GM21381 (cell line): ENCODE measurements at regions not wholly inside any gene's neighbourhood (a gene's known extent, or its start where the extent isn't known, plus 50 kb on each side); places are given as distances from the start of the nearest gene placed in this dataset.
A peak's percentile ranks its signal among the peaks of the same experiment; 100 is the strongest.
"Not testable (repeated sequence)": the region's sequence is repeated elsewhere in the genome, so short reads cannot be mapped to it uniquely, and the experiment has no call there.

Experiments used
- ATAC-seq: cut with Tn5 transposase; IDR thresholded peaks from one replicate; pipeline ENCODE4 v1.9.1; 2021; ENCODE audit warnings: mild to moderate bottlenecking, moderate library complexity; ENCODE audit not compliant: unreplicated experiment

DNA sequence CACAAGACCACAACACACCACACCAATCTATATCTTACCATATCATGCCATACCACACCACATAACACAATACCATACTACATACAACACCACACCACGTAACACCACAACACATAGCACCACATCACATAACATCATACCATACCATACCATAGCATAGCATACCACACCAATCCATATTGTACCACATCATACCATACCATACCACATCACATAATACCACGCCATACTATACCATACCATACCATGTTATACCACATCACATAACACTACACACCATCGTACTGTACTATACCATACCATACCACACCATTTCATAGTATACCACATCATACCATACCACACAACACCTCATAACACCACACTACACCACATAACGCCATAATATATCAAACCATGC, 335.2 kb upstream of the VWC2 start:
- no peak for ATAC-seq

DNA sequence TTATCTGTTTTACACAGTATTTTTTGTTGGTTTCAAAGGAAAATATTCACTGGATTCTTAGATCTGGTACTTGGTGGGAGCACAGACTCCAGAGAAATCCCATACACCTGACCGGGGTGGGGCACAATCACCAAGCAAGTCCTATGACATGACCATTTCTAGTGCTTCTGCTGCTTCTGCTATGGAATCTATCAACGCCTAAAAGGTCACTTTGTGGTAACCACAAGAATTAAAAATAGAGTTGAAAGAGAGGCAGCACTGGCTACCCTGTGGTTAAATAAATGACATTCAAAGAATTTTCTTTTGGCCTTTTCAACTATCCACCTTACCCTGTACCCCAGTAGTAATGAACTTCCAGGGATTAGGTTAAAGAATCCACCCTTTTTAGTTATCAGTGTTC, 329.9 kb upstream of the VWC2 start:
- ATAC-seq = no peak

DNA sequence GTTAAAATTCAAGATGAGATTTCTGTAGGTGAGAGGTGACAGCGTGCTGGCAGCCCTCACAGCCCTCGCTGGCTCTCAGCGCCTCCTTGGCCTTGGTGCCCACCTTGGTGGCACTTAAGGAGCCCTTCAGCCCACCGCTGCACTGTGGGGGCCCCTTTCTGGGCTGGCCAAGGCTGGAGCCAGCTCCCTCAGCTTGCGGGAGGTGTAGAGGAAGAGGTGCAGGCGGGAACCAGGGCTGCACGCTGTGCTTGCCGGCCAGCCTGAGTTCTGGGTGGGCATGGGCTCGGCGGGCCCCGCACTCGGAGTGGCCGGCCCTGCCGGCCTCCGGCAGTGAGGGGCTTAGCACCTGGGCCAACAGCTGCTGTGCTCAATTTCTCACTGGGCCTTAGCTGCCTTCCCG, 320.0 kb upstream of the VWC2 start:
- no peak for ATAC-seq

DNA sequence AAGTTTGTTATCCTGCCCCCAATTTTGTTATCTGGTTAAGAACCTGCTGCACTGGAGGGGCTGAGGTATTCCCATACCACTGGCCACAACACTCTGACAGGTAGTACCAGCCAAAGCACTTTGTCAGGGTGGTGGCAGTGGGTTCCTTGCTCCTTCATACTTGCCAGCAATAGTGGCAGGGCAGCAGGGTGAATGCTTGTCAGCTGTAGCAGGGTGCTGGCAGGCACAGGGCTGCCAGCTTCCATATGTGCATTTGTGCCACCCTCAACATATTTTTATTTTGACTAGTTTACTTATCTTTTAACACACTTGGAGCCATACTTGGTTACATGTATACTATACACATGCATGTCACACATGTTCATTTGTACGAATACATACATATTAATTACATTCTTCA, 294.0 kb upstream of the VWC2 start:
- ATAC-seq = no peak

DNA sequence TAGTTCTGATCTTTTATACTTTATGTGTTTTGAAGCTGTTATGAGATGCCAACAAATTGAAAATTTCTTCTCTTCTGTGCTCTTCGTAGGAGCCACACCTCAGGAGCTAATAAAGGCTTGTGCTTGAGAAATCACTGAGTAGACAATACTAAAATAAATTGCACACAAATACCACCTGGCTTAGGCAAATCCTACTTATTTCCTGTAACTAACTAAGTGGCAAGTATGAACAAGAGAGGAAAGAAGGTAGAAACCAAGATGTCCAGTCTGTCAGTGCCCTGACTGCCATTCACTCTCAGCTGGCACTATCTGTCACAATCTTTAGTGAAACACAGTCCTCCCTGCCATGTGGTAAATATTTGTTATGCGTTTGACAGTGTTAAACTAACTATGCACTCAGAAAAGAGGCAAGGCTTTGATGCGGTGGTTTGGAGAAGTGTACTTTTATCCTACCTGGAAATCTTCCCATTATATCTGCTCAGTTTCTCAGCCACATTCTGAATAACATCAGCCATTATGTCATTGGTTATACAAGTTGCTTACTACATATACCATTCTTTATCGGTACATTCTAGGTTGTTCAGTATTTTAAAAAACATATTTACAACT, 293.4 kb upstream of the VWC2 start:
- no peak for ATAC-seq

DNA sequence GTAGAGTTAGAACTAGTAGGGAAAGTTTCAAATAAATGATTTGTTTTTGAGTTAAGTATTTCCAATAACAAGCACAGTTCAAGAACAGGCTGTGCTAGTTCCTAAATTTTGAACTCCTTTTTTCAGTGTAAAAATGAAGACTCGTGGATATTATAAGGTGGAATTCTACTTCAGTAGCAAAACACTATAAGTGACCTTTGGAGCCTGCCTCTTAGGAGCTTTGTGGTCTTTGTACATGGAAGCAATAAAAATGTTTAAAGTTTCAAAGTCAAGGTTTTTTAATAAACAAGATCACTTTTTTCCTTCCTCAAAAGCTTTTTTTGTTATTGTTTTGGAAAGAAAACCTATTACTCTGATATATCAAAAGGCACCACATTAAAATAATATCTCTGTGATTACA, 292.4 kb upstream of the VWC2 start:
- ATAC-seq = no peak

DNA sequence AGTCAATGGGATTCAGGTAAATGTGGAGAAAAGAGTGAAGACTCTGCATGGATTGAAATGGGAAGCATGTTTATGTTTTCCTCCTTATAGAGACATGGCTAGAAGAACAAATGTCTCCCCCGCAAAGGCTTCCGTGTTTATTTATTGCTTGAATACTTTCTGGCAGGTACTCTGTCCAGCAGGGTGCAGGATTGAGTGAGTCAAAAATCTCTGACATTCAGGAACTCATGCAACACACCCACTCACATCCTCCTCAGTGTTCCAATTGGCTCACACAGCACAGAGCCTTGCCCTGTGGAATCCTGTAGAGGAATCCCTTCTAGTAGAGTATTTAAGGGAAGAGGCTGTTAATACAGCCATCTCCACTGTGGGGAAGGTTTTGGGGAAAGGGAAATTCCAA, 290.3 kb upstream of the VWC2 start:
- no peak for ATAC-seq

DNA sequence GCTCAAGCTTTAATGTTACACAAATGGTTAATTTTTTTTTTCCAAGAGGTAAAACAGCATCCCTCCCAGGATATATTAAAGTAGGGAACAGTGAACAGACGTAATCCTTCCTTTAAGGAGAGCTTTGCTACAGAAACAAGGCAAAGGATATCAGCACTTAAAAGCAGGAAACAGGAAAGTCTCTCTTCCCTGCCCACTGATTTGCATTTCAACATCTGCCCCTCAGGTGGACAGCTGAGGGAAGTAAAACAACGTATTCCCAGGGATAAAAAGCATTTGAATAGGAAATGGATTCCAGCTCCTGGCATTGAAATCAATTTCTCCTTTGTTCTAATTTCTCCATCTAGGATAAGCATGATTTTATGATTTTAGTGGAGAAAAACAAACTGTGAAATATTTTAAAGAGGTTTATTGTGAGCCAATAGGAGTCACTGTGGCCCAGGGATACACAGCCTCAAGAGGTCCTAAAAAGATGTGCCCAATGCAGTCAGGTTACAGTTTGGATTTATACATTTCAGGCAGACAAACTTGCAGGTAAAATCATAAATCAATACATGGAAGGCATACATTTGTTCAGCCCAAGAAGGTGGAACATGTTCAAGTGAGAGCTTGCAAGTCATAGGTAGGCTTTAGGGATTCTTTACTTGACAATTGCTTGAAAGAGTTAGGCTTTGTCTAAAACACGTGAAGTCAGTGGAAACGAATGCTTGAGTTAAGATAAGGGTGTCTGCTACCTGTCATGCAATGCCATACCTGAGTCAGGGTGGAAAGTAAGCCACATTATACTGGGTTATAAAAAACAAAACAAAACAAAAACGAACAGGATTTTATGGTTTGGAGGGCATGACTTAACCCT, 286.2 kb upstream of the VWC2 start:
- no peak for ATAC-seq

DNA sequence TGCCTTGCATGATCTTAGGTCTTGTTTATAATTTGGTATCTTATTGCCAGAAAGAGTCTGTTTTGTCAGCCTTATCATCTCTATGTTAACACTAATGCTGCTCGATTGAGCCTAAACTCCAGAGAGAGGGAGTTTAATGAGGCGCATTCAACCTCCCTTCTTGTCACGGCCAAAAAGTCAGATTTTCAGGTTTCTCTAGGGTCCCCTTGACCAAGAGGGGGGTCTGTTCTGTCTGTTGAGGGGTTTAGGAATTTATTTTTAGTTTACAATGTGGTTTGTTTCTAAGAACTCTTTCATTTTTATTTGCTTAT, 285.7 kb upstream of the VWC2 start:
- ATAC-seq = no peak

DNA sequence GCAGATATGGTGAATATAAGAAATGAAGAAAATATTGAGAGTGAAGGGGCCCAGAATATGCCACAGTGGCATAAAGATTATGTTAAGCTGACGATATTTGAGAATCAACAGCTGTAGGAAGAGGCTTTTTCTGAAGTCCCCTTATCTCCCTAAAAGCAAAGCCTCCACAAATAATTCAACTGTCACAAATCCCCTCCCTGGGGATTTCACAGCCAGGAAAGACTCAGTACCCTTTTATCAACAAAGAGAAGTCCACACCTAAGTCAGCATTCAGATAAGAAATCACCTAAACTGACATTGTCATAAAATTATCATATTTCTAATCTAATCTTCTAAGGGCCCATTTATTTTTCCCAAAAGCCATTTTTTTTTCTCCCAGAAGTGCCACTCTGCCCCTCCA, 284.9 kb upstream of the VWC2 start:
- ATAC-seq = no peak

DNA sequence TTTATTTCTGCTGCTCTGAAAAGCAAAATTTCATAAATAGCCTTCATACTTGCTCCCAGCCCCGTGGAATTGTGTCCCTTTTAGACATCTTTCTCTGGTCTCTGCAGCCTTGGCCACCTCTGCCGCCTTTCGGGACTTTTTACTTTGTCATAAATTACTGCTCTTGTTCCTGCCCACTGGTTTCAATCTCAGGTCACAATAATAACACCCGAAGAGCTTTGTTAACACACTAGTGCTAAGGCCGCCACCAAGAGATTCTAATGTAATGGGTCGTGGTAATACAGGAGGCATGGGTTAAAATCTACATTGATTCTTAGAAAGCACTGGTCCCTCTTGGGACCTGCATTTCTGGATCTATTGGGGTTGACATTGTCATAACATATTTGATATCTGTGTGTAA, 276.0 kb upstream of the VWC2 start:
- no peak for ATAC-seq

DNA sequence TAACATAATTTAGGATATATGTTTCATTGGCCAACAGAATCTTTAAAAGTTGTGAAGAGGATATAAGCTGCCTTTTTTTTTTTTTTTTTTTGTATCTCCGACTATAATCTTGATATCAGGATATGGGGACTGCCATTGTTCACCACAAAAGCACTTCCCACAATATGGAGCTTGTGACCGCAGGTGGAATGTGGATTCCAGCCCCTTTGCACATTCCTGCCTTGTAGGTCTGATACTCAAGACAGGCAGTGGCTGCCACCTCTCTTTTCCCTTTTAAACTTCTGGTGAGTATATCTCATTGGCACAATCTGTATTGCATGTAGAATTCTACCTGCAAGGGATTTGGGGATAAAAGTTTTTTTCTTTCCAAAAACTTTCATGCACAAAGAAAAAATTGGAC, 272.7 kb upstream of the VWC2 start:
- ATAC-seq = no peak

DNA sequence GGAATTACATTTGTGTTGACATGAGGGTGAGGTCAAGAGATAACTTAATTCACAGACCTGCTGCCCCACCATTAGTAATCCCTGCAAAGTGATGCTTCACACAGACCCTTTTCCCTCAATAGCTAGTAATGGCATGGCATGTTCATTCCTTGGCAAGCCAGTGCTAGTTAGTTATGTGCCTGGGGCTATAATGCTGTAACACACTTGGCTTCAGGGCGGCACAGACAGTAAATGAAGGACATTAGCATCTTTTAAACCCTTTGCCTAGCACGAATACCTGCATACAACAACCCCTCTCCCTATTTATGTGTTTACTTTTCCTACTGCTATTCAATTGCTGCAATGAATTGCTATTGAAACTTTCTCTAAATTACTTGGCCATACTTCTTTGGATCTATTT, 266.2 kb upstream of the VWC2 start:
- ATAC-seq = not testable (repeated sequence)

DNA sequence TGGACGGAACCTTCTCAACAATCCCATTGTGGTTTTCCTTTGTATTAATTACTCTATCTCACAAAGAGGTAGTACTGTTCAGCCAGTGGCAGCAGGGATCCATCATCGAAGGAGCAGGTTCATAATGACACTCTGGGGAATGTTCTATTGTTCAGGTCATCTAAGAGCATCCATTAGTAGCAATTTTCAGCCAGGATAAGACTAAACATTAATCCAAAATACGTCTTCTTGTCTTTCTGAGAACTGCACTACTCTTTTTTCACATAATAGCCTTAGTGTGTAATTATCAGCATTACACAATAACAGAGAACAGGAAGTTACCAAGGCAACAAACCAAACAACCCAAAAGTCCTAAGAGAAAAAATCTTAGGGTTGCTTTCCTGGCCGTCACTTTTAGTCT, 259.5 kb upstream of the VWC2 start:
- no peak for ATAC-seq

DNA sequence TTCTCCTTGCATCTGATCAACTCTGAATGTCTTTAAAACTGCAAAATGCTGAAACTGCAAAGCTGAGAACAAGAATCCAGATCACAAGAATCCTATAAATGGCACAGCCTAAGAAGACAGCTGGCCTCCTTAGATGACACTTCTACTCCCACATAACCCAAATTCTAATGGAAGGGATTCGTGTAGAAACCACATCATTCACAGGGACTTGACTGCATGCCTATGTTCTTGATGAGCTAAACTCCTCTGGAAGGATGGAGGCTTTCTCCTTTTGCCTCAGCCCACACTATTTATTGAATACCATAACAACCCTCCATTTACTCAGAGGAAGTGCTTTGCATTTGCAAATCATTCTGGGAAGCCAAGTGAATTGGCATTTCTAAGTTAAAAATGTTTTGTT, 252.5 kb upstream of the VWC2 start:
- no peak for ATAC-seq

DNA sequence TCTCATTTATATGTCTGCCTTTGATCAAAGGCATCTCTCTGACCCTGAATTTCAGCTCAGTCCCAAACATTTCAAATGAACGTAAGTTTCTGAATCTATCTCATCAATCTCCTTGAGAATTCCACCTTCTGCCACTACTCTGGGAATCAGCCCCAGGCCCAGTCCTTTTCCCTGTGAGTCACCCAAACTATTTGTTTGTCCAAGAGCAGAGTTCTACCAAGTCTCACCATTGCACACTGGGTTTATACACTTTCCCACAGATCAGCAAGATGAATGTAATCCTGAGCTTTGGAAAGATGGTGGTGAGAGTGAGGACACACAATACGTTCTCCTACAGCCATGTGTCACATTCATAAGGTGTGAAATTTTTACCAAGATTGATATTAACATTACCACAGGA, 251.3 kb upstream of the VWC2 start:
- ATAC-seq = no peak

DNA sequence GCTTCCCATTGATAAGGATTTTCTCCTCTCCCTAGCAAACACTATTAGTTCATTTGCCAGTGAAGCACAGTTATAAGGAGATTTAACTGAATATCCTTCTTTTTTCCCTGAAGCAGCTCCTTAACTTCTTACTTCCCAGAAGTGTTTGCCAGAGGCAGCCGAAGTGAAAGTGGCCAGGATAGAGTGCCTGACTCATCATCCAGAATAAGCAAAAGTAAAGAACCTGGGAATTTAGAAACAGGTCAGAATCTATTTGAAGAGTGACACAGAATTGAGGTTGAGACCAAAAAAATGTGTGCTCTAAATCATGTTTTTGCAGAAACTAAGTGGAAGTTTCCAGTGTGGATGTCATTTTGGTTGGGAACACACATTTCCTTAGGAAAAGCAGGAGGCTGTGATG, 249.6 kb upstream of the VWC2 start:
- no peak for ATAC-seq

DNA sequence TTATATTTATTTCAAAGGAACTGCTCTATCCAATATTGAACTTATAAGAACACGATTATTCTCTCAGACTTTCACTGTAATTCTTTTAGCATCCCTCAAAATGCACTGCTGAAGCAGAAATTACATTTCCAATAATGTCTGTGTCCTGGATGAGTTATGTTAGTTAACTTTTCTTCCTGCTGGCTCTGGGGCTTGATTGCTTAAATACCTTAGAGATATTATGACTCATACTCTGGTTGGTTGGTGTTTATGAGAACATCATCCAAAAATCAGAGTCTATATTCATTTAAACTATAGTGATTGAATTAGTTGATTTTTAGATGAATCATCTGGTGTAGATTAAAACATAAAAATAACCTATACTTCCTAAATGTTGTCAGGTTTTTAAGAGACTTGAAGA, 246.3 kb upstream of the VWC2 start:
- ATAC-seq = no peak

DNA sequence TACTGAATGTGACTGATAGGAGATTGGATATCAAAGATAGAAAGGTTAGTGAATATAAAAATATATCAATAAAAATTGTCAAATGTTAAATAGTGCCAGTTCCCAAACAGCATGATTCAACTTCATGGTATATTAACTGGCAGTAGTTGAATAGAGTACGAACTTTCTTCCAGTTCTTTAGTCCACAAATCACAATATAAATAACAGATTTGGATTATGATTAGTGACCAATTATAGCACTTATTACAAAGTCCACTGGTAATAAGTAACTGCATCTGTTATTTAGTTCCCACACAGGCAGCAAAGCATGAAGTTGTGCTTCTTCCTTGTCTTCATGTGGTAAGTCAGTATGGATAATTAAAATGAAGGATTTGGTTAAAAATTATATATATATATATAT, 243.0 kb upstream of the VWC2 start:
- ATAC-seq = no peak

DNA sequence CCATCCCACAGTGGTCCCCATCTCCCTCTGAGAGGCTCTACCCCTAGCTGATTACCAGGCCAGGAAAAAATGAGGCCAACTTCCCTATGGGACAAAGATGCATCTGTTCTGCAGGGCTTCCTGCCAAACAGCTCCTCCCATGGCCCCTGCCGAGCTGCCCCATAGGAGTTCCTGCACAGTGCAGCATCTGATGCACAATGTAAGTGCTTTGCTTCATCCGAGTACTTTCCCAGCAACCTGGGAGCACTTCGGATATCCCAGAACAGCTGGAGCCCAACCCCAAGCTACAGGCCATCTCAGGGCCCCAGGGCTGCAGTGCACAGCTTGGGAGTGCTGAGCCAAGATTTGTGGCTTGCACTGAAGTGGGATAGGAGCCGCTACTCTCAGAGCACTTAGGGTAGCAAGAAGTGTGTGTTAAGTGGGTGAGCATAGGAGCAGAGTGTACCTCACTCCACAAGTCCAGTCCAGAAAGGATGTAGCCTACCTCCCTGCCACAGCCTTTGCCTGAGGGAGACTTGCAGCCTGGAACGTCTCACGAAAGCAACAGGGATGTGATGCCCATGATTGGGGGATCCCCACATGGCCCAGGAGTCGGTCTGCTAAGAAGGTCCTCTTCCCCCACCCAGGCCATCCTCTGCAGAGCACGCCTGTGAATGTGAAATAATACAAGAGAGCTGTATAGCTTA, 209.6 kb upstream of the VWC2 start:
- ATAC-seq = peak; percentile 17

DNA sequence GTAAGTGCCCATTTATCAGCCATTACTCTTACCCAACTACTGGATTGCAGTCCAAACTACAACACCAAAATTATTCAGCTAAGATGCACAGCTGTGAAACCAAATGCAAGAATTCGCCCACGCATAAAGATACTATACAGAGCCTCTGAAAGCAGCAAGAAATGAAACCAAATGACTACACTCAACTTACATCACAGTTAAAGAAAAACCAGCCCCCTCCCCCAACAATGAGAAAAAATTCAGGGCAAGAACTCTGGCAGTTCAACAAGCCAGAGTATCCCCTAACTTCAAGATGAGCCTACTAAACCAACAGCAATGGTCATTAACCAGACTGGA, 209.1 kb upstream of the VWC2 start:
- ATAC-seq = peak; percentile 64

DNA sequence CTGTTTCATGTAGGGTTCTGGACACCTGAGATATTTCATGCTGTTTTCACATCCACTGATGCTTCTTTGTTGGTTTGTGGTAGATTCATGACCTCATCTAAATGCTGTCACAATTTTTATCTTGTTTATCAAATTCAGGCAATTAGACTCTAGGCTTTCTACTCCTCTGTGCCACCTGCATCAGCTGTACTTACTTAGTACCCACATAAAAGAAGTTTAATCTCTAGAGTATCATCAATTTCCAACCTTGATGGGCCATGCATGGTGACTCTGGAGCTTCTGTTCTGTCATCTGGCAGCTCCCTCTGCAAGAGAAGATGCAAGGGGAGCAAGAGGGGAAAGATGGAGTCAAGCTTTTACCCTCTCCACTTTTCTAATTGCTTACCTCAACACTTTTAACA, 195.9 kb upstream of the VWC2 start:
- no peak for ATAC-seq

DNA sequence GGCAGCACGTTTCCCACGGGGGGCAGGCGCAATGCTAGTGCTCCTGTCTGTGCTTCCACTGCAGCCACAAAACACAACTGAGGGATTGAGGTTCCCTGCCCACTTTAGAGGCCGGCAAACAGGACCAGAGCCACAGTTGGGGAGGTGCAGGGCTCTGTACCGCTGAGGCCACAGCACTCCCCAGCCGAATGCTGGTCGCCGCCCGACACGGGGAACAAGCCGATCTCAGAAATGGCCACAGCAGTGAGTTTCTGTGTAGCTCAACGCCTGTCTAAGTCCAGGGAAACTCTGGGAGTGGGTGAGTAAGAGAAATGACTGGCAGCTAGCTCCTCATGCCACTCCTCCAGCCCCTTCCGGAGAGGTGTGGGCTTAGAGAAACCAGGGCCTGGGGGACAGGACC, 194.0 kb upstream of the VWC2 start:
- ATAC-seq = no peak
